WERI-Rb-1 (cell line): ENCODE measurements at regions not wholly inside any gene's neighbourhood (a gene's known extent, or its start where the extent isn't known, plus 50 kb on each side); places are given as distances from the start of the nearest gene placed in this dataset.

Source experiments
- DNase-seq: peaks from one replicate; pipeline ENCODE4 v3.0.0-alpha.2; 2020
- H3K27ac ChIP-seq: fragments of 250-450 bp; sonication (Bioruptor Pico); 2 replicates; pipeline ENCODE4 v1.5.1; 2020; ENCODE audit warnings: mild to moderate bottlenecking, moderate library complexity
- H3K27me3 ChIP-seq: fragments of 250-450 bp; sonication (Bioruptor Pico); 2 replicates; pipeline ENCODE4 v1.5.1; 2021; ENCODE audit warnings: mild to moderate bottlenecking, low read depth, moderate library complexity; ENCODE audit not compliant: insufficient read depth, severe bottlenecking
- H3K36me3 ChIP-seq: fragments of 250-450 bp; sonication (Bioruptor Pico); 2 replicates; pipeline ENCODE4 v1.5.1; 2020; ENCODE audit warnings: mild to moderate bottlenecking, moderate library complexity
- H3K4me3 ChIP-seq: 2 replicates; pipeline ENCODE4 v1.5.1; 2011; ENCODE audit warnings: low read depth, mild to moderate bottlenecking, control low read depth, low read length
- H3K9me3 ChIP-seq: fragments of 250-450 bp; sonication (Bioruptor Pico); 2 replicates; pipeline ENCODE4 v1.5.1; 2021; ENCODE audit warnings: mild to moderate bottlenecking, moderate library complexity; ENCODE audit not compliant: severe bottlenecking
- TF ChIP-seq, protein P1 (sequence below): IDR thresholded peaks from 2 replicates; pipeline ENCODE4 v1.5.1; 2011; ENCODE audit warnings: low read depth, mild to moderate bottlenecking, control low read depth, inconsistent platforms, low read length

DNA sequence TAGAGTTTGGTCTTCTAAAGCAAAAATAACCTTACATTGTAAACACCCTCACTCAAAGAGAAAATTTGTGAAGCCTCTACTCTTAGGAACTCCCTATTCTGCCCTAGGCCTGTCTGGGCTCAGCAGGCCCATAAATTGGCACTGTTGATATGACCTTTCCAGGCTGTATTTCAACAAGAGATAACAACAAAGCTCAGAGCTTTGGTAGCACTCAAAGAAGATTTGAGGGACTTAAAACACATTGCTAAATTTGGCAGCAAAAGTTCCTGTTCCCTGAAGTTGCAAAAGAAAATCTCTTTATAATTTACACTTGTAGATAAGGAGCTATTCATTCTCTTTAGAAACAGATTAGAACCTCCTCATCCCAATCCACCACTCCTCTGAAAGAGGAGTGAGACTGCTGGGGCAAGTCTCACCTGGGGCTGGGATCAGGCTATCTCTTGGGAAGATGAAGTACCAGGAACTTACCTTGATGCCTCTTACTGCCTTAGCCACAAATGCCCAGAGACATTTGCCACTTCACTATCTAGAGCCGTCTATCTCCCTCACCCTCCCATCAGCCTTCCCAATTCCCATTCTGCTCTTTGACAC is 110.4 kb upstream of the AKIP1 start:
- Histone ChIP-seq H3K27ac (no peak overlapping the region), H3K9me3 (no peaks in the 10 kb centered on the region), H3K36me3 (peaks cover 31% of the 10 kb centered on the region), H3K4me3 (no peak overlapping the region), H3K27me3 (no peaks in the 10 kb centered on the region)
- TF ChIP-seq, protein P1, sequence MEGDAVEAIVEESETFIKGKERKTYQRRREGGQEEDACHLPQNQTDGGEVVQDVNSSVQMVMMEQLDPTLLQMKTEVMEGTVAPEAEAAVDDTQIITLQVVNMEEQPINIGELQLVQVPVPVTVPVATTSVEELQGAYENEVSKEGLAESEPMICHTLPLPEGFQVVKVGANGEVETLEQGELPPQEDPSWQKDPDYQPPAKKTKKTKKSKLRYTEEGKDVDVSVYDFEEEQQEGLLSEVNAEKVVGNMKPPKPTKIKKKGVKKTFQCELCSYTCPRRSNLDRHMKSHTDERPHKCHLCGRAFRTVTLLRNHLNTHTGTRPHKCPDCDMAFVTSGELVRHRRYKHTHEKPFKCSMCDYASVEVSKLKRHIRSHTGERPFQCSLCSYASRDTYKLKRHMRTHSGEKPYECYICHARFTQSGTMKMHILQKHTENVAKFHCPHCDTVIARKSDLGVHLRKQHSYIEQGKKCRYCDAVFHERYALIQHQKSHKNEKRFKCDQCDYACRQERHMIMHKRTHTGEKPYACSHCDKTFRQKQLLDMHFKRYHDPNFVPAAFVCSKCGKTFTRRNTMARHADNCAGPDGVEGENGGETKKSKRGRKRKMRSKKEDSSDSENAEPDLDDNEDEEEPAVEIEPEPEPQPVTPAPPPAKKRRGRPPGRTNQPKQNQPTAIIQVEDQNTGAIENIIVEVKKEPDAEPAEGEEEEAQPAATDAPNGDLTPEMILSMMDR: no peak
- no peak for DNase-seq

DNA sequence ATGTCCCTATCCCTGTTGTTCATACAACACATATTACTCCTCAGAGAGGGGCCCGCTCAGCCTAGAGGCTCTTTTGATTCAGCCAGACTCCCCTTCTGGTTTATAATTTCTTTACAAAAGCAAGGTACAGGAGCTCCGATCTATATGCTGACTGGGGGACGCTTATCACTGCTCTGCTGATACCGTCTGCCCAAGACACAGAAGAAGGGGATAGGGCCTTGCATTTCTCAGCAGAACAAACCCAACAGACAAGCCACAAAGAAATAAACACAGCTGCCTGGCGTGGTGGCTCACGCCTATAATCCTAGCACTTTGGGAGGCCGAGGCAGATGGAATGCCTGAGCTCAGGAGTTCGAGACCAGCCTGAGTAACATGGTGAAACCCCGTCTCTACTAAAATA is 109.9 kb upstream of the AKIP1 start:
- no peak overlapping the region for H3K27ac ChIP-seq
- H3K4me3 ChIP-seq: no peak overlapping the region
- no peaks in the 10 kb centered on the region for H3K27me3 ChIP-seq
- DNase-seq: no peak
- TF ChIP-seq, protein P1: no peak
- no peaks in the 10 kb centered on the region for H3K9me3 ChIP-seq
- H3K36me3 ChIP-seq: peaks cover 31% of the 10 kb centered on the region

DNA sequence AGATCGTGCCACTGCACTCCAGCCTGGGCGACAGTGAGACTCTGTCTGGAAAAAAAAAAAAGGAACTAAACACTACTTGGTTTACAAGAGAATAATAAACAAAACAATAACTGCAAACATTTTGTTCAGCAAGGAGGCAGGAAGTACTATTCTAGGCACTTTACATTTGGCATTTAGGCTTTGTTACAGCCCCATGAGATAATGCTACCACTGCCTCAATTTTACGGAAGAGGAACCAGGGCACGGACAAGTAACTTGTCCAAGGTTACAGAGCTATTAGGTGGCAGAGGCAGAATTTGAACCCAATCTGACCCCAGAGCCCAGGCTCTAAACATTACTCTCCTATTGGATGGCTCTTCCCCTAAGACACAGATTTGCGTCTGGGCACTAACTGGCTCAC is 108.7 kb upstream of the AKIP1 start:
- no peak for DNase-seq
- Histone ChIP-seq H3K9me3 (no peaks in the 10 kb centered on the region), H3K4me3 (no peak overlapping the region), H3K27me3 (no peaks in the 10 kb centered on the region), H3K27ac (no peak overlapping the region), H3K36me3 (peaks cover 32% of the 10 kb centered on the region)
- TF ChIP-seq, protein P1: no peak

DNA sequence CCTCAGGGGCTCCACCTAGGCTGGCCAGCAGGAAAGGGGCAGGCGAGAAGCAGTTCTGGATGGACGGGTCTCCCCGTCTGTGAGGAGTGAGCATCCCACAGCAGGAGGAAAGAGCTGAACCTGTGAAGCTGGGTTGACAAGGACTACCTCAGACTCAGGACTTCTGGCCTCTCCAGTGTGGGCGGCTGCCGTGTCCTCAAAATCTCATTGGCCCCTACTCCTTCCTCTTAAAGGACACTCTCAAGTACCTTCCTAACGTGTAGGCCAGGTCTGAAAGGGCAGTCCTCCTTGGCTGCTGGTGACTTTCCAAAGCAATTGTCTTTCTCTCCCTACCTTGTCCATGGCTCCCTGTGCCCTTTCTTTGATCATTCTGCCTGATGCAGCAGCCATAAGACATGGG is 107.0 kb upstream of the AKIP1 start:
- H3K27me3 ChIP-seq: no peaks in the 10 kb centered on the region
- no peak overlapping the region for H3K27ac ChIP-seq
- H3K36me3 ChIP-seq: peaks cover 25% of the 10 kb centered on the region
- TF ChIP-seq, protein P1: no peak
- H3K4me3 ChIP-seq: no peak overlapping the region
- DNase-seq: no peak
- no peaks in the 10 kb centered on the region for H3K9me3 ChIP-seq

DNA sequence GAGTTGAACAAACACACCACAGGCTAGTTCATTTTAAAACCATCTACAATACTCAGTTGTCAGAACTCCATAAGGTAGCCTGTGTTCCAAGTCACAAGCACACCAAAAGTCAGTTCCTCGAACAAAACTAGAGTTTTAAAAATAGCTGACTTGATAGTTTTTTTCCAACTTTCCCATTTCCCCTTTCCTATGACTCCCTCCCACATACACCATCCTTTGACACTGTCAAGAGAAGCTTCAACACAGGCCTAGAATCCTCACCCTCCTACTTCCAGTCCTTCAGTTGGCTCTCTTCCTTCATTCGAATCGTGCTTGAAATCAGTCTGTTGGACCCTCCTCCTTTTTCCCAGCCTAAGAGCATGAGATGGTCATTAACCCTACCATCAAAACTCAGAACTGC is 105.7 kb upstream of the AKIP1 start:
- no peak overlapping the region for H3K4me3 ChIP-seq
- TF ChIP-seq, protein P1: no peak
- H3K27ac ChIP-seq: no peak overlapping the region
- no peak for DNase-seq
- no peaks in the 10 kb centered on the region for H3K27me3 ChIP-seq
- no peaks in the 10 kb centered on the region for H3K9me3 ChIP-seq
- H3K36me3 ChIP-seq: peaks cover 18% of the 10 kb centered on the region

DNA sequence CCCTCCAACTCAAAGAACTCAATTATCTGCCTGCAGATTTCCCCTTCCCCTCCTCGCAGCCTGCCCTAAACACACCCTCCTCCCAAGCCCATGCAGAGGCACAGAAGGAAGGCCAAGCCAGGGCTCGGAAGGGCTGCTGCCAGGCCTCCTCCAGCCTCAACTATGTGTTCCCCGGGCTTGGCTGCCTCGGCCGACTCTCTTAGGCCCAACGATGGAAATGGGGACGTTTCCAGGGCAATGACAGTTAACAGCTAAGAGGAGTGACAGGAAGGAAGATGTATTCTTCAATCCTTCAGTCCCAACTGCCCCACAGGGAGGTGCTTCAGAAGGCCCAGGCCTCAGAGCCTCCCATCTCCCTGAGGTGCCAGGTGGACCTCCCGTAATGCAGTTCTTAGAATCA is 104.0 kb upstream of the AKIP1 start:
- DNase-seq: peak; percentile 27
- Histone ChIP-seq H3K27me3 (no peaks in the 10 kb centered on the region), H3K27ac (peak overlapping the region; percentile 90), H3K36me3 (peaks cover 18% of the 10 kb centered on the region), H3K4me3 (peak overlapping the region; percentile 0), H3K9me3 (no peaks in the 10 kb centered on the region)
- TF ChIP-seq, protein P1: no peak
